Esophagus (tissue), 2 donors: ENCODE measurements at regions not wholly inside any gene's neighbourhood (a gene's known extent, or its start where the extent isn't known, plus 50 kb on each side); places are given as distances from the start of the nearest gene placed in this dataset.

Experiments
- H3K27ac ChIP-seq, 2 donors: one replicate each; pipeline ENCODE4 v1.5.1; 2013; ENCODE audit warnings: low read depth in 2 of 2, mild to moderate bottlenecking in 2 of 2, inconsistent platforms in 1 of 2, low read length in 1 of 2, moderate library complexity in 1 of 2
- H3K27me3 ChIP-seq, 2 donors: one replicate each; pipeline ENCODE4 v1.6.1; 2013; ENCODE audit warnings: low read length in 2 of 2, control low read depth in 1 of 2, mild to moderate bottlenecking in 1 of 2; ENCODE audit not compliant: insufficient read depth in 2 of 2, control insufficient read depth in 1 of 2
- H3K36me3 ChIP-seq, 2 donors: one replicate each; pipeline ENCODE4 v1.6.1; 2013; ENCODE audit warnings: low read length in 1 of 2; ENCODE audit not compliant: control insufficient read depth in 2 of 2, insufficient read depth in 2 of 2
- H3K4me1 ChIP-seq, 2 donors: one replicate each; pipeline ENCODE4 v1.6.1; 2013; ENCODE audit warnings: low read length in 1 of 2; ENCODE audit not compliant: control insufficient read depth in 2 of 2, insufficient read depth in 2 of 2
- H3K4me3 ChIP-seq, 2 donors: one replicate each; pipeline ENCODE4 v1.5.1; 2013; ENCODE audit warnings: low read length in 2 of 2, mild to moderate bottlenecking in 2 of 2, low read depth in 1 of 2, moderate library complexity in 1 of 2
- H3K9me3 ChIP-seq, 2 donors: one replicate each; pipeline ENCODE4 v1.6.1; 2013; ENCODE audit warnings: mild to moderate bottlenecking in 2 of 2, low read depth in 1 of 2, low read length in 1 of 2, moderate library complexity in 1 of 2; ENCODE audit not compliant: control insufficient read depth in 2 of 2, insufficient read depth in 1 of 2
- WGBS, 2 donors: extraction: QIAGEN DNeasy Blood & Tissue Kit; methylation state at CpG; one replicate each; pipeline ENCODE4 v1.1.7; 2013; 5-methylcytosine and 5-hydroxymethylcytosine counted together
- donor health status: healthy with polysubstance abuse.
- donor health status: Bipolar disorder and iron deficiency.

- Histone ChIP-seq H3K36me3 (no peaks in the 10 kb centered on the region), H3K4me1 (no peaks in the 10 kb centered on the region), H3K27ac (no peak overlapping the region), H3K4me3 (no peak overlapping the region), H3K27me3 (no peaks in the 10 kb centered on the region), H3K9me3 (no peaks in the 10 kb centered on the region)
- WGBS, 2 donors: 68 to 80% methylated on average over 20 of the region's 20 CpGs
Observed at GRCh38 chr14:101194373-101195308, 291.1 kb upstream of the RTL1 start.

DNA sequence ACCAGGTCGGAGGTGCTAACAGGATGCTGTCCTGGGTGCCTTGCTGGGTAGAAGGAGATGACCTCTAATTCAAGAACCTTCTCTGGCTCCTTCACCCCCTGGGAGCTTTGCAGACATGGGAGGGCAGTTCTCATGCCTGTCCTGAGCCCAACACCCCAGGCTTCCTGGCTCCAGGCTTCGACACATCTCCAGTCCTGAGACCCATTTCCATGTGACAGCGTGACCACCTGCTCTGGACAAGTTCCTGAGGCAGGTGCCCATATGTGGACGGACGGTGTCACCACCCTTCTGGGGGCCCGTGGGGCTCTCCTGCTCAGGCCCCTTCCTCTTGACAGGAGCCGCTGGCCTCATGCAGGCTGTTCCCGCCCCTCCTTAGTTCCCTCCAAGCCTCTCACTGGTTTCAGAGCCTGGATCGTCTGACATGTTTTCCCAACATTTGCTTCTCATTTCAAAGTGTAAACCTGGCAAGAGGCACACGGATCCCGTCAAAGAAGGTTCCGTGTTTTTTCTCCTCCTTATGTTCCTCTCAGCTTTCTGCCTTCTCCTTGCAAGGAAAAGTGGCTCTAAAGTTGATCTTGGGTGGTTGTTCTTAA lies 291.9 kb upstream of the RTL1 start:
- Histone ChIP-seq H3K27ac (no peak overlapping the region), H3K27me3 (no peaks in the 10 kb centered on the region), H3K4me3 (no peak overlapping the region), H3K4me1 (no peaks in the 10 kb centered on the region), H3K36me3 (no peaks in the 10 kb centered on the region), H3K9me3 (no peaks in the 10 kb centered on the region)
- WGBS, 2 donors: 65 to 71% methylated on average over 12 of the region's 12 CpGs

DNA sequence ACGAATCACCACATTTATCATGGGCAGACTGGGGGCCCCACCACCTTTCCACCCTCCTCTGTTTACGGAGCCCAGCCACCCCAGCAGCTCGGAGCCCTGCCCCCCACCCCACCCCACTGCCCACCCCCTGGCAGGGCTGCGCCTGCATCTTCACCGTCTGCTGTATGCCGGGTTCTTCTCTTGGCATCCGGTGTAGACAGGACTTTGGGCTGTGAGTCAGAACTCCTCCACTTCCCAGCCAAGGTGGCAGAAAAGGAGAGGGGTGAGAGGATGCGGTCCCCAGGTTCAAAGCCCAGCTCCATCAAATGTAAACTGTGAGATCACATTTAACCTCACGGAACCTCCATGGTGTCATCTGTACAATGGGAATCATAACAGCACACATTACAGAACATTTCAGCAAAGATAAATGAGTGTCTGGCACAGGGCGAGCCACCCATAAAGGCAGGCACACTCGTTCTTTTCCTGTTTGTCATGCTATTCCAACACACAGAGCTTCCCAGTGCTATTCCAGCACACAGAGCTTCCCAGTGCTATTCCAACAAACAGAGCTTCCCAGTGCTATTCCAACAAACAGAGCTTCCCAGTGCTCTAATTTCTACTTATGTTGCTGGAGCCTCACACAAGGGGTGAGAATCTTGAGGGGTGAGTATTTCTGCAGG lies 292.7 kb upstream of the RTL1 start:
- 67 to 72% methylated on average over 11 of the region's 11 CpGs for WGBS, 2 donors
- H3K4me1 ChIP-seq: no peaks in the 10 kb centered on the region
- H3K27me3 ChIP-seq: no peaks in the 10 kb centered on the region
- no peak overlapping the region for H3K27ac ChIP-seq
- H3K4me3 ChIP-seq: no peak overlapping the region
- H3K36me3 ChIP-seq: no peaks in the 10 kb centered on the region
- H3K9me3 ChIP-seq: no peaks in the 10 kb centered on the region

- no peak overlapping the region for H3K27ac ChIP-seq
- no peaks in the 10 kb centered on the region for H3K36me3 ChIP-seq
- 69 to 73% methylated on average over 11 of the region's 11 CpGs for WGBS, 2 donors
- H3K4me3 ChIP-seq: no peak overlapping the region
- H3K4me1 ChIP-seq: no peaks in the 10 kb centered on the region
- no peaks in the 10 kb centered on the region for H3K27me3 ChIP-seq
- no peaks in the 10 kb centered on the region for H3K9me3 ChIP-seq
Observed at GRCh38 chr14:101196795-101197590, 293.5 kb upstream of the RTL1 start.

- Histone ChIP-seq H3K27me3 (no peaks in the 10 kb centered on the region), H3K27ac (no peak overlapping the region), H3K4me1 (no peaks in the 10 kb centered on the region), H3K4me3 (no peak overlapping the region), H3K9me3 (peaks cover 0 to 3% of the 10 kb centered on the region in 2 donors), H3K36me3 (no peaks in the 10 kb centered on the region)
- WGBS, 2 donors: 77 to 84% methylated on average over 16 to 18 of the region's 18 CpGs
Observed at GRCh38 chr14:101197595-101198397, 294.3 kb upstream of the RTL1 start.

DNA sequence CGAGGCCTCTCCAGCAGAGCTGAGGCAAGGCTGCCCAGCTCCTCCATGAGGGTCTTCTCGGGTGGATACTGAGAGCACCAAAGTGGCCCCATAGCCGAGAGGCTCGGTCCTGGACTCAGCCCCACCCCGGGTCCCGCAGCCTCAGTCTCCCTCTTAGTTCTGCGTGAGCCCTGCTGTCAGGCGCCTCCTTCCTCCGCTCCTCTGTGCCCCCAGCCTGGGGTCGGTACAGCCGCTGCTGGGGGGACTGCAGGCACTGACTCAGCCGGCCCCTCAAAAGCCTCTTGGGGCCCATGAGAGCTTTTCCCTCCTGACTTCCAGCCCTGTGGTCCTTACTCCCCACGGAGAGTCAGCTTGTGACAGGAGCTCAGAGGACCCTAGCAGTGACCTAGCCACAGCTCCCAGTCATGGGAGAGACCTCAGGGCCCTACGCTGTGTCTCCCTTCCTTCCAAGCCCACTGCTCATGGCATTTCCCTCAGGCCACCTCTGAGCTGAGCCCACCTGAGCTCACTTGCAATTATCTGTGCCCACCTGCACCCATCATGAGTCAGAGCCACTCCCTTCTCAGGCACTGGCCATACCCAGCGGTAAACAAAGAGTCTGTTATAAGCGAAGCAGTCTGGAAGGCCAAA lies 295.0 kb upstream of the RTL1 start:
- WGBS, 2 donors: 83 to 87% methylated on average over 16 of the region's 16 CpGs
- H3K9me3 ChIP-seq: peaks cover 0 to 7% of the 10 kb centered on the region in 2 donors
- H3K4me3 ChIP-seq: no peak overlapping the region
- H3K27ac ChIP-seq: no peak overlapping the region
- H3K36me3 ChIP-seq: no peaks in the 10 kb centered on the region
- H3K27me3 ChIP-seq: no peaks in the 10 kb centered on the region
- no peaks in the 10 kb centered on the region for H3K4me1 ChIP-seq

DNA sequence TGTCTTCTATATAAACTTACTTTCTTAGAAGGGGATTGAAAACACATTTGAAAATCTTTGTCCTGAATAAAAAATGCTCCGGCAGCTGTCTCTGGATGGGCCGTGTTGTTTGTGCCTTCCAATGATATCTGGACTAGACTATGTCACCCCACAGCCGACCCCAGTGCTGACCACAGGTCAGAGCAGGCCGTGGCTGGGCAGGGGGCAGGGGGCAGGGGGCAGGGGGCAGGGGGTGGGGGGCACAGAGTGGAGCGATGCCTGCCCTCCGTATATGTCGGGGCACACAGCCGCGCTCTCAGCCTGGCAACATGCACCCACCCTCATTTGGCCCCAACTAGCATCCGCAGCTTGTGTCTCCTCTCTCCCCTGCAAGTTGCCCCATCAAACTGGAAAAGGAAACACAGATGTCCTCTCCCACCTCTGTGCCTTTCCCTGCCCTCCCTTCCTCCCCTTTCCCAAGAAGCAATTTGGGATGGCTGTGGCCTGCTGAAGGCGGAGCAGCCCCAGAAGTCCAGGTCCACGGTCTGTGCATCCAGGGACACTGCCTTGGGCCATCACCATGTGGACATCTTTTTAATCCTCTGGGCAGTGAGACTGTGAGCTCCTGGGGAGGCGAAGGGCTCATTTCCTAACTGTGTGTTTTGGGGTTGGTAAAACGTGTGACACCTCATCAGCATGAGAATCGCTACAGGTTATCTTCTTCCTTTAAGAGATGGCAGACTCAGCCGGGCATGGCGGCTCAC lies 295.7 kb upstream of the RTL1 start:
- Histone ChIP-seq H3K27ac (no peak overlapping the region), H3K4me1 (no peaks in the 10 kb centered on the region), H3K36me3 (no peaks in the 10 kb centered on the region), H3K4me3 (no peak overlapping the region), H3K9me3 (peaks cover 0 to 7% of the 10 kb centered on the region in 2 donors), H3K27me3 (no peaks in the 10 kb centered on the region)
- 78 to 80% methylated on average over 17 of the region's 17 CpGs for WGBS, 2 donors

DNA sequence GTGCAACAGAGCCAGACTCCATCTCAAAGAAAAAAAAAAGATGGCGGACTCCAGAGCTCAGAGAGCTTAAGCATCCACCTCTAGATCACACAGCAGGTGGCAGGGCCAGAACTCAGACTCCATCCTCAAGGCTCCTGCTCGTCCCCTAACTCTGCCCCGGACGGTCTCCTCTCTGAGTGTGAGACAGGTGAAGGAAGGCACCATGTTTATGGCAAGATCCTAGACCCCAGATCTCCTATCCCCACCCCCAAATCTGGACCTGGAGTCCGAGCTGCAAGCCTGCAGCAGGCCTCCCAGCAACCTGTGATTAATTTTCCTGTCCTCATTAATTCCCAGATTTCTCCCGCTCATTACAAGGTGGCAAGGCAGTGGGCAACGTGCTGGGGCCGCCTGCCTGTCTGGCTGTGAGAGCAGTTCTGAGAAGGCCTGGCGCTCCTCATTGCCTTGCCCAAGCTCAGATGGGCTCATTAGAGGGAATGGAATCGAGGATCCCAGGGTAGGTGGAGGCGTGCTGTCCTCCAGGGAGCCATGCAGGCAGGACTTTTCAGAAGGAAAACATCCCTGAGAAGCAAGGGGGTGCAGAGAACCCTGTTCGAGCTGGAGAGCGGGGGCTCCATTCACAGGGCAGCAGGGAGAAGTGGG lies 296.6 kb upstream of the RTL1 start:
- H3K27ac ChIP-seq: no peak overlapping the region
- peaks cover 0 to 7% of the 10 kb centered on the region in 2 donors for H3K9me3 ChIP-seq
- H3K4me1 ChIP-seq: no peaks in the 10 kb centered on the region
- WGBS, 2 donors: 85 to 88% methylated on average over 13 of the region's 13 CpGs
- H3K36me3 ChIP-seq: no peaks in the 10 kb centered on the region
- H3K4me3 ChIP-seq: no peak overlapping the region
- no peaks in the 10 kb centered on the region for H3K27me3 ChIP-seq
